HG02678 (cell line): ENCODE measurements at regions not wholly inside any gene's neighbourhood (a gene's known extent, or its start where the extent isn't known, plus 50 kb on each side); places are given as distances from the start of the nearest gene placed in this dataset.

Experiments used
- ATAC-seq: cut with Tn5 transposase; IDR thresholded peaks from one replicate; pipeline ENCODE4 v1.9.1; 2021; ENCODE audit warnings: mild to moderate bottlenecking, moderate library complexity; ENCODE audit not compliant: unreplicated experiment

DNA sequence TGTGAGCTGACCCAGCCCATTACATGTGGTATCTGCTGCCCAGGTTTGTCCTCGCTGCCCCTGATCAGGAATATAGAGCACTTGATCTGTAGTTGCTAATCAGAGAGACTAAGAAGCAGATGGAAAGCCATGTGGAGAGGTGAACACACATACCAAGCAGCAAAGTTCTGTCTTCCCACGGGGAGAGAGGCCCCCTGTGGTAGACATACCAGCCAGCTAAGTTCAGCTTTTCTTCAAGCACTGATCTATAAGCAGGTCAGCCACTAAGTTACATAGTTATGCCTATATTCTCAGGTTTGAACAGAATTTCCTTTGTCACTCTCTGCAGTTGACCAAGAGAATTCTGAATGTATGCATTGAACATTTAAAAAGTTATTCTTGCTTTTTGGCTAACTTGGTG, 76.4 kb downstream of the DDX3Y start:
- no peak for ATAC-seq

DNA sequence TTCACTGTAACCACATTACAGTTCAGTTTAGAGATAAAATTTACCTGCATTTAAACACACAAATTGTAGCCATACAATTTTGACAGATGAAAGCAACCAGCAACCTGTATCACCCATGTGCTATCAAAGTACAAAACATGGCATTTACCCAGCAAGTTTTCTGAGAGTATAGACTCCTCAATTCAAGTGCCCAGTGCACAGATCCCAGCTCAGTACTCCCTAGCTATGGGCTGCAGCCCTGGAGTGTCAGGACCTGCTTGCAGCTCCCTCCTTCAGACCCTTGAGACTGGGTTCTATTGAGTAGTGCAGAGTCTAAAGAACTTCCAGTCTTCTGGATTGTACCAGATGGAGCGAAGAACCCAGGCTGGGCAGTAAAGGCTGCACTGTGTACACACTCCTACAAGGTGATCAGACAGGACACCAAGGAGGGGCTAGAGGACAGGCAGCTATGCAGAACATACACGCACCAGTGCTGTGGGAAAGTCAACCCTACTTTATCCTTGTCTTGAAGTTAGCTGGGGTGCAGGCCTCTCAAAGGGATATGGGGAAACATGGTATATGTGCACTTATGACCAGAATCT, 77.7 kb downstream of the DDX3Y start:
- no peak for ATAC-seq

DNA sequence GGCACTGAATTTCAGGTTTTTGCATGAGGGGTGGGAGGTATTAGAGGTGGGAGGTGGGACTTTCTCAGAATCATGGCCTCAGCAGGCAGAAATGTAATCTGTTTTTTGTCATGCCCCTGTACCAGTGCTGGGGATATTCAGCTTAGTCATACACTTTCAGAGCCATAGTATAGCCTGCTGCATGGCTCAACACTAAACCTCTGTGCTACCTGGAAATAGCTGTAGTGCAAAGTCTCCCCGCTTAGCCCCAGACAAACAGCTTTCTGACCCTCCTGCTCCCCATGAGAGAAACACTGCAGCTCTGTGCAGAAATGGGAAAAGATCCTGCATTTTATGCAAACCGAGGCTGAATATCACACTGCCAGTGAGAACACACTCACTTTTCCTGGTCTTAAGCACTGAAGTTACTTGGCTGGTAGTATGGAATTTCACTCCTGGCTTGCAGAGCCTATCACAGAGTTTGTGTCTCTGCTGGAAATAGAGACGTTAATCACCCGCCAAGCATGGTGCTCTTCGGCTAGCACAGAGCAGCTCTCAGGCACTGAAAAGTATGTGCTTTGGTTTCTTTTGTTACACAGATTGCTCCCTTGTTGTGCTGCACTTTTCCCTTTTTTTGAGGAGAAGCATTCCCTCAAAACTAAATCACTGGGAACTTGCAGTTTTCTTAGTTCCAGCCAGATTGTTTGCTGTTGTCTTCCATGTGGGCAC, 80.1 kb downstream of the DDX3Y start:
- no peak for ATAC-seq

DNA sequence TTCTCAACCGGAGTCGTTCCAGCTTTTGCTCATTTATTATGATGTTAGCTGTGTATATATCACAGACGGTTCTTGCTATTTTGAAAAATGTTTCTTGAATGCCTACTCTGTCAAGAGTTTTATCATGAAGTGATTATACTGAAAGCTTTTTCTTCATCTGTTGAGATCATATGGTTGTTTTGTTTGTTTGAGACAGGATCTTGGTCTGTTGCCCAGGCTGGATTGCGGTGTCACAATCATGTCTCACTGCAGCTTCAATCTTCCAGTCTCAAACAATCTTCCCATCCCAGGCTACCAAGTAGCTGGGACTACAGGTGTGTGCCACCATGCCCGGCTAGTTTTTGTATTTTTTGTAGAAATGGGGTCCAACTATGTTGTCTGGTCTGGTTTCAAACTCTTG, 112.8 kb downstream of the DDX3Y start:
- ATAC-seq: no peak

DNA sequence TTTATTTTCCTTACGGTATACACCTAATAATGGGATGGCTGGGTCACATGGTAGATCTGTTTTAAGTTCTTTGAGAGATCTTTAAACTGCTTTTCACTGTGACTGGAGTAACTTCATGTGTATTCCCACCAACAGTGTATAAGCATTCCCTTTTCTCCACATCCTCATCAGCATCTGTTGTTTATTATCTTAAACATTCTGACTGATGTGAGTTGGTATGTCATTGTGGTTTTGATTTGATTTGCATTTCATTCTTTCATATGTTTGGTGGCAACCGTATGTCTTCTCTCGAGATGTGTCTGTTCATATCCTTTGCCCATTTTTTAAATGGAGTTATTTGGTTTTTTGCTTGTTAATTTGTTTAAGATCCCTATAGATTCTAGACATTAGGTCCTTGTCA, 114.8 kb downstream of the DDX3Y start:
- no peak for ATAC-seq

DNA sequence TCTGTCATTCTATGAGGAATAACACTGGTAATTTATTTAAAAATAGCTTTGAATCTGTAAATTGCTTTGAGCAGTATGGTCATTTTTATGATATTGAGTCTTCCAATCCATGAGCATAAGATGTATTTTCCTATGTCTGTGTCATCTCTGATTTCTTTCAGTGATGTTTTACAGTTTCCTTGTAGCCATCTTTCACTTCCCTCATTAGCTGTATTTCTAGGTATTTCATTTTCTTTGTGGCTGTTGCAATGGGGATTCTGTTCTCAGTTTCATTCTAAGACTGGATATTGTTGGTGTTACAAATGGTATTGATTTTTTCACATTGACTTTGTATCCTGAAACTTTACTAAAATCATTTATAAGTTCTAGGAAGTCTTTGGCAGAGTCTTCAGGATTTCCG, 116.2 kb downstream of the DDX3Y start:
- no peak for ATAC-seq

DNA sequence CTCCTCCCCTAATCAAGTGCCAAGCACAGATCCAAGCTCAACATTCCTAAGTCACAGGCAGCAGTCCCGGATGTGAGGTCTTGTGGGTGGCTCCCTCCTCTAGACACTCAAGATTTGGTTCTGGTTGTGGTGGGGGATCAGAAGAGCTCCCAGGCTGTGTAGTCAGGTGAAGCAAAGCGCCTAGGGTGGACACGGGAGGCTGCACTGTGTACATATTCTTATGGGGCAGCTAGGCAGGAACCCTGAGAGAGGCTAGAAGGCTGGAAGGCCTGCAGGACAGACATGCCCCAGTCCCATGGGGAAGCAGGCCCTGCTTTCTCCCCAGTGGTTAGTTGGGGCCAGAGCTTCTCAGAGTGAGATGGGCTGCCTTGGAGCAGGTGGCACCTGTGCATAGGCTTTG, 118.9 kb downstream of the DDX3Y start:
- ATAC-seq: no peak

DNA sequence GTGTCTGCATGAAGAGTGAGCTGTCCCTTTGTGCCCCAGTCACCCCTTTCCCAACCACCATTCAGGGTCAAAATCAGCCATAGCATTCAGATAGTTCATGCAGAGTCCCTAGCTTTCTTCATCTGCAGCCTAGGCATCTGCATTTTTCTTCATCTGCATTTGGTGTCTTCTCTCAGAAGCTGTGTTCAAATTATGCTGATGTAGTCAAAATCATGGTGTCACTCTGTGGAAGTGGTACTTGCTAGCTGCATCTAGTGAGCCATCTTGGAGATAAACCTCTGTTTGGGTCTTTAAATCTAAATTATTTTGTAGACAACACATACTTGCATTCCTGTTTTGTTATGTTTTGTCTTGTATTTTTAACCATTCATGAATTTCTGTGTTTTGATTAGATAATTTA, 119.8 kb downstream of the DDX3Y start:
- ATAC-seq: no peak

DNA sequence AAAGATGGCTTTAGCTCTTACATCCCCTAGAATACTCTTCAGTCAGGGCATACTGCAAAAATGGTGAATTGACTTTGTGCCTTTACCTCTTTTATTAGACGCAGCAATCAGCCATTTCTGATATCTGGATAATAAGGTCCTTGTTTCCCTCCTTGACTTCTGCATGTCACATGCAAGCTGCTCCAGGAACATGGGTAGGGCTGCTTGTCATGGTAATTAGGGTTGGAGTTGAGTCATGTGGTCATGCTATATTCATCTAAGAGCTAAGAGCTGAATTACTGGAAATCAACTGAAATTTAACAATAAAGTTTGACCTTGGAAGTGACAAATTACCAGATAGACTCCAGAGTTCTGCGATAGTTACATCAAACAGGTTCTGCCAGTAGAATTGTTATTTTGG, 122.2 kb downstream of the DDX3Y start:
- no peak for ATAC-seq

DNA sequence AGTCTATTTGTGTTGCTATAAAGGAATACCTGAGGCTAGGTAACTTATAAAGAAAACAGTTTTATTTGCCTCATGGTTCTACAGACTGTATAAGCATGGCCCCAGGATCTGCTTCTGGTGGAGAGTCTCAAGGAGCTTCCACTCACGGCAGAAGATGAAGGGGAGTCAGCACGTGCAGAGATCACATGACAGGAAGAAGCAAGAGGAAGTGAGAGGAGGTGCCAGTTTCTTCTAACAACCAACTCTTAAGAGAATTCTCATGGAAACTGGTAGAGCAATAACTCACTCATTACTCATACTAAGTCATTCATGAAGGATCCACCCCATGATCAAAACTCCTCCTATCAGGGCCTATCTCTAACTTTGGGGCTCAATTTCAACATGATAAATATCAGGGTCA, 135.6 kb downstream of the DDX3Y start:
- no peak for ATAC-seq

DNA sequence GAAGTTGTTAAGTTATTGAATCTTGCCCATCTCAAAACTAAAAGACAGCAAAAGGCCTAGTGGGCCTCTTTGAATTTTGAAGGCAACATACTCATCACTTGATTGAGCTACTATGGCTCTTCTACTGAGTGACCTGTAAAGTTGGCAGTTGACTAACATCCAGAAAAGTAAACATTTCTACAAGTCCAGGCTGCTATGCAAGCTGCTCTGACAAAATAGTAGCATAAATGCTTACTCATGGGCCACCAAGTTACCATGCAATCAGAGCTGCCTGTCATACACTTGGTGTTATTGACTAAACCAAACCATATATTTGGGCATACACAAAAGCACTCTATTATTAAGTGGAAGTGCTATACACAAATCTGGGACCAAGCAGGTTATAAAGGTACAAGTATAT, 148.8 kb downstream of the DDX3Y start:
- no peak for ATAC-seq

DNA sequence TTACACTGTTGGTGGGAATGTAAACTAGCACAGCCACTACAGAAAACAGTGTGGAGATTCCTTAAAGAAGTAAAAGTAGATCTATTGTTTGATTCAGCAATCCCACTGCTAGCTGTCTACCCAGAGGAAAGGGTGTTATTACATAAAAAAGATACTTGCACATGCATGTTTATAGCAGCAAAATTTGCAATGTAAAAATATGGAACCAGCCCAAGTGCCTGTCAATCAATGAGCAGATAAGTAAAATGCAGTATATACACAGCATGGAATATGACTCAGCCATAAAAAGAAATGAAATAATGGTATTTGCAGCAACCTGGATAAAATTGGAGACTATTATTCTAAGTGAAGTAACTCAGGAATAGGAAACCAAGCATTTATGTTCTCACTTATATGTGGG, 161.7 kb downstream of the DDX3Y start:
- ATAC-seq: no peak

DNA sequence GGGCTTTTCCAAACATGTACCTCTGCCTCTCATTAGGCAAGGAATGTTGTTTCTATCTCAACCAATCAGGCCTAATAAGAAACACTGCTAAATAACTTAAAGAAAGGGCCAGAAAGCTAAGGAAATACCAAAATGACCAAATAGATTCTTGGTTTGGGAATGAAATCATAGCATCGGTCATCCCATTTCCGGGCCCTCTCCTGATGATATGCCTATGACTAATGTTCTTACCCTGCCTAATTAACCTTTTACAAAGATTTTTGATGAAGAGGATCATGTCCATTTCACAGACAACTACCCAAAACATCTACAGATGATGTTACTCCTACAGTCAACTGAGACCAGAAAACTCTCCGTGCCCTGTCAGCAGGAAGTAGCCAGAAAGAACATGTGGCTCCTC, 164.0 kb downstream of the DDX3Y start:
- no peak for ATAC-seq

DNA sequence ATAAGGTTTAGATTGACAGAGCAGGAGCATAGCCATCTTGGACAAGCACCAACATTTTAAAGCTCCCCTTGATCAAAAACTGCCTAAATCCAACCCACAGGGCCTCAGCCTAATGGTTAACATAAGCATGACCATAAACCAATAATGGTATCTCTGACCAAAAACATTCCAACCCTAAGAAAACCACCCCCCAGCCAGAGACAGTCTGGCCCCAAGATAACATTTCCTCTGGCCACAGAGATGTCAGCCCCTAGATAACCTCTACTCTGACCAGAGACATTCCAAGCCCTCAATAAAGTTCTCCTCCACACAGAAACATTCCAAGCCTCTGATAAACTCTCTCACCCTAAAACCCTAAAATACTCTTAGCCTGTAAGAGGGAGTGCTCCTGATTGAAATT, 164.4 kb downstream of the DDX3Y start:
- no peak for ATAC-seq

DNA sequence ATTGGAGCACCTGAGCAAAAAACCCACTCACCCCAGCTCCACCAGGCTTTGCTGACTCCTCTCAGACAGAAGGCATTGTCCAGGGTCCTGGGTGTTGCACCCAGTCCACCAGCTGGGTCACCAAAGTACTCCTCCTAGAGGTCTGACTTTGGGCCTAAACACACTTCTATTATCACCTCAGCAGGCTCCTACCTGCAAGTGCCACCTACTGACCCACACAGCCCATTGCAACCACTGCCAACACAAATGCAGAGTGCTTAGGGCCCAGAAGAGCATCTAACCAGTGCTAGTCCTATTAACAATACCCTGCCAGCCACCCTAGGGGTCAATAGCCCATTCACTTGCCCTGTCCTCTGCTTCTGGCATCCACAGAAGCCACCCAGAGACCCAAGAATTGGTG, 178.1 kb downstream of the DDX3Y start:
- ATAC-seq: no peak

DNA sequence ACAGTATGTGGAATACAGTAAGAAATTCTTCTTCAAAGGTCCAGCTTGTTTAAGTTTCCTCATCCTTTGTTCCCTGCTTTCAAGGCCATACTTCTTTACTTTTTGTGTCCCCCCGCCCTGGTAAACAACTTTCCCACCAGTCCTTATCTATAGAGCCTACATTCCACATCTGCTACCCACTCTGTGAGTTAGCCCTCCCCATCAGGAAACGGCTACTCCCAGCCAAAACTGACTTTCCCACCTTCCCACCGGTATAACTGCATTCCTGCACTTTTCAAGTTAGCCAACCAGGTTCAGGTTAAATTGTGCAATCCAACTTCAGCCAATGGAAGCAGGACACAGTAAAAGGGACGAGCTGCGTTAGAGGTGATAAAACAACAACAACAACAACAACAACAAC, 186.9 kb downstream of the DDX3Y start:
- ATAC-seq: no peak

DNA sequence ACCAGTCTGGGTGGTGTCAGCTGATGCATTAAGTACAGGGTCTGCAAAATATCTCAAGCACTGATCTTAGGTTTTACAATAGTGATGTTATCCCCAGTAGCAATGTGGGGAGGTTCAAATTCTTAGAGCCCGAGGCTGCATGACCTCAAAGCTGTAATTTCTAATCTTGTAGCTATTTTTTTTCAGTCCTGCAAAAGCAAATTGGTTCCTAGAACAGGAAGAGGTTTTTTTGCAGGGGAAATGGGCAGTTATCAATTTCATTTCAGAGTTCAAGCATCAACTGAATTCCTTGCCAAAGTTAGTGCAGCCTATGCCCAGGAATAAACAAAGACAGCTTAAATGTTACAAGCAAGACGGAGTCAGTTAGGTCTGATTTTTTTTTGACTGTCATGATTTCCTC, 188.3 kb downstream of the DDX3Y start:
- no peak for ATAC-seq

DNA sequence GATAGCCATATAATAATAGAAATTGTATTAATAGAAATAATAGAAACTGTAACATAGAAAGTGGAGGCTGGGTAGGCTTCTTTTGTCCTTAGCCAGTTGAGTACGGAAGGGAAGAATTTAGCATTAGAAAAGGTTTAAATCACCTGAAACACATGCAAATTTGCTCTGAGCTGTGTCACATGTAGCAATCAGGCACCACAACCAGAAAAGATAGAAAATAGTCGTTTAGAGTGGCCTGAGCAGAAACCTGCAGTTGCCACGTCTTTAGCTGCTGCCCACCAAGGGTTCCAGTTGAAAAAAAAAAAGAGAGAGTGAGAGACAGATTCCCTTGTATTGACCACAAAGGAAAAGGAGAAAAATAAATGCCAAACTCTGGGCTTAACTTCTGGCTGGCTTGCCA, 188.8 kb downstream of the DDX3Y start:
- ATAC-seq: no peak

DNA sequence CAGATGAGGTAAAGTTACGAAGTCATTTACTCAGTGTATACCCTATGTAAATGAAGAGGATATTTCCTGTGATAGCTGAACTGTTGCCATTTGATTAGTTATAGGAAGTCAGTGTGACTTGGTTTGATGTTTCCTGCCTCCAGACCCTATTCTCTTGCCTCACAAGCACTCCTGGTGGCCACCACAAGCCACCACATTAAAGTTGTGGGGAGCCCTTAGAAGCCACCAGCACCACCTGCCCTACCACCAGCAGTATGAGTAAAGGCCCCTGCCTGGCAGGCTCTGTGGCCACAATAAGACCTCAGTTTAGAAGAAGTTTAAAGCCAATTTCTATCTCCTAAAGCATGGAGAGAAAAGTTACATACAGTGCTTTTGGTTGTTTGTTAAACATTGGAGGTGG, 189.7 kb downstream of the DDX3Y start:
- ATAC-seq: no peak

DNA sequence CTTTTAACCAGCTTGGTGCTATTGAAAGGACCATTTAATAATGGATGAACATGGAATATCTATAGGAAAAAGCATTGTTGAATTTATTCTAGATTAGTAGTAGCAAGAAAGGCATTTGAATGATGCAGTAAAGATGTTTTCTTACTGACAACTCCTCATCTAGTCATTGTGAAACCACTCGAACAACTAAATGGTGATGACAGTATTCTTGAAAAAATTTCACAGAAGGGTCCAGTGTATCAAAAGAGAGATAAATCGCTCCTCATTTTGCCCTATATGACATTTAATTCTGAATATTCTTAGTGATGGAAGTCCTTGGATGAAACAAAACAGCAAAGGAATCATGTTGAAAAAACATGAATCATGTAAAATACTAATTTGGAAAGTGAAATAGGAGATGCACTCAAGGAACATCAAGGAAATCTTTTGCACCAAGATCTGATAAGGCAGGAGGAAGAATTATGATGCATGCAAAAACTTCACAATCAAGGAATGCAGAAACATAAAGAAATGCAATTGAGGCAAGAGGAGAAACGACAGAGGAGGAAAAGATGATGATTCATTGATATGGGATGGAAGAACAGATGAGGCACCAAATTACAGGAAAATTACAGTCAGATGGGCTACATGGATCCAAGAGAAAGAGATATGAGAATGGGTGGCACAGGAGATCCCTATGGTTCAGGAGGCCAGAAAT, 190.4 kb downstream of the DDX3Y start:
- no peak for ATAC-seq

DNA sequence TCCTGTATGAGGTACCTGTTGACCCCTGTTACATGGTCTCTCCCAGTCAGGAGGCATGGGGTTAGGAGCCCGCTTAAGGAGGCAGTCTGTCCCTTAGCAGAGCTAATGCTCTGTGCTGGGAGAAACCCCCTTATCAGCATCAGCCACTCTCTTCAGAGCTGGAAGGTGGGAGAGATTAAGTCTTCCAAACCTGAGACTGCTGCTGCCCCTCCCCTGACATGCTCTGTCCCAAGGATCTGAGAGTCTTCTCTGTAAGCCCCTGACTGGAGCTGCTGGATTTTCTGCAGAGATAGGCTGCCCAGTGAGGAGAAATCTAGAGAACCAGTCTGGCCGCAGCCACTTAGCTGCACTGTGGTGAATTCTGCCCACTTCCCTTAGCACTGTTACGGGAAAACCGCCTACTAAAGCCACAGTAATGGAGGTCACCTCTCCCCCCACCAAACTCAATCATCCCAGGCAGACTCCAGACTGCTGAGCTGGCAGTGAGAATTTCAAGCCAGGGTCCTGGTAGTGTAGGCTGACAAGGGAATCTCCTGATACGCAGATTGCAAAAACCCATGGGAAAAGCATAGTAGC, 222.3 kb downstream of the DDX3Y start:
- ATAC-seq: peak; percentile 86

DNA sequence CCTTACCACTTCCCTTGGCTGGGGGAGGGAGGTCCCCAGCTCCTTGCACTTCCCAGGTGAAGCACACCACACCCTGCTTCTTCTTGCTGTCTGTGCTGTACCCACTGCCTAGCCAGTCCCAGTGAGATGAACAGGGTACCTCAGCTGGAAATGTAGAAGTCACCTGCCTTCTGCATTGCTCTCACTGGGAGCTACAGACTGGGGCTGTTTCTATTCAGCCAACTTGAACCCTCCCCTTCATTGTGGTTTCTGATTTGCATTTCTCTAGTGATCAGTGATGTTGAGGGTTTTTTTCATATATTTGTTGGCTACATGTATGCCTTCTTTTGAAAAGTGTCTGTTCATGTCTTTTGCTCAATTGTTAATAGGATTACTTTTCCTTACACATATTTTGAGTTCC, 222.8 kb downstream of the DDX3Y start:
- ATAC-seq: peak; percentile 86
